Activated CD4-positive, alpha-beta T cell treated with anti-CD3 and anti-CD28 coated beads for 48 hours (primary cell): ENCODE measurements at regions not wholly inside any gene's neighbourhood (a gene's known extent, or its start where the extent isn't known, plus 50 kb on each side); places are given as distances from the start of the nearest gene placed in this dataset.

Experiments used
- DNase-seq: peaks from one replicate; pipeline ENCODE4 v3.0.0-alpha.2; 2020

- no peak for DNase-seq
Observed at GRCh38 chrX:148372925-148373324, 127.5 kb upstream of the AFF2 start.

- no peak for DNase-seq
Observed at GRCh38 chrX:148376342-148376741, 124.1 kb upstream of the AFF2 start.

GRCh38 chrX:148380107-148380506 lies 120.3 kb upstream of the AFF2 start:
- peak; percentile 4 for DNase-seq

- peak; percentile 52 for DNase-seq
Observed at GRCh38 chrX:148380650-148381561, 119.5 kb upstream of the AFF2 start.

GRCh38 chrX:148381603-148382002 lies 118.8 kb upstream of the AFF2 start:
- DNase-seq = peak; percentile 3

- no peak for DNase-seq
Observed at GRCh38 chrX:148382983-148383382, 117.4 kb upstream of the AFF2 start.

GRCh38 chrX:148385471-148385870 lies 114.9 kb upstream of the AFF2 start:
- no peak for DNase-seq

- DNase-seq = no peak
Observed at GRCh38 chrX:148389629-148390028, 110.8 kb upstream of the AFF2 start.

GRCh38 chrX:148412006-148412405 lies 88.4 kb upstream of the AFF2 start:
- no peak for DNase-seq

- DNase-seq = no peak
Observed at GRCh38 chrX:148416142-148416541, 84.3 kb upstream of the AFF2 start.

- no peak for DNase-seq
Observed at GRCh38 chrX:148416931-148417330, 83.5 kb upstream of the AFF2 start.

GRCh38 chrX:148417934-148418333 lies 82.5 kb upstream of the AFF2 start:
- DNase-seq = no peak

- no peak for DNase-seq
Observed at GRCh38 chrX:148422526-148422925, 77.9 kb upstream of the AFF2 start.

GRCh38 chrX:148424570-148424969 lies 75.8 kb upstream of the AFF2 start:
- DNase-seq = no peak

- no peak for DNase-seq
Observed at GRCh38 chrX:148426467-148426866, 74.0 kb upstream of the AFF2 start.

GRCh38 chrX:148441387-148441786 lies 59.0 kb upstream of the AFF2 start:
- DNase-seq = no peak

GRCh38 chrX:148443216-148443615 lies 57.2 kb upstream of the AFF2 start:
- DNase-seq = no peak

GRCh38 chrX:148448686-148449085 lies 51.7 kb upstream of the AFF2 start:
- no peak for DNase-seq
